HG02870 (cell line): ENCODE measurements at regions not wholly inside any gene's neighbourhood (a gene's known extent, or its start where the extent isn't known, plus 50 kb on each side); places are given as distances from the start of the nearest gene placed in this dataset.
A peak's percentile ranks its signal among the peaks of the same experiment; 100 is the strongest.

Source experiments
- ATAC-seq: cut with Tn5 transposase; IDR thresholded peaks from one replicate; pipeline ENCODE4 v1.9.1; 2021; ENCODE audit warnings: mild to moderate bottlenecking, moderate library complexity; ENCODE audit not compliant: unreplicated experiment

DNA sequence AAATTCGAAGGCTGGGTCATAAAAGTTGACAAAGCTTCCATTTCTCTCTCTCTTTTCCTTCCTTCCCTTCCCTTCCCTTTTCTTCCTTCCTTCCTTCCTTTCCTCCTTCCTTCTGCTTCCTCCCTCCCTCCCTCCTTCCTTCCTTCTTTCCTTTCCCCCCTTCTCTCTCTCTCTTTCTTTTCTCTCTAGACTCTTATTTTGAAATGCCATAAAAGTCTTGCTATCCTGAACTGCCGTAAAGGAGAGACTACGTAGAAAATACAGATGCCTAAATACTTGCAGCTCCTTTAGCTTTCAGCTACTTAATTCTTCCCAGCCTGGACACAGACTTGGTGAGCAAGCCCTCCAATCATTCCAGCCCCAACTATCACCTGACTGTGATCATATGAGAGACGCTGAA lies 1644.4 kb downstream of the FAM181B start:
- no peak for ATAC-seq

DNA sequence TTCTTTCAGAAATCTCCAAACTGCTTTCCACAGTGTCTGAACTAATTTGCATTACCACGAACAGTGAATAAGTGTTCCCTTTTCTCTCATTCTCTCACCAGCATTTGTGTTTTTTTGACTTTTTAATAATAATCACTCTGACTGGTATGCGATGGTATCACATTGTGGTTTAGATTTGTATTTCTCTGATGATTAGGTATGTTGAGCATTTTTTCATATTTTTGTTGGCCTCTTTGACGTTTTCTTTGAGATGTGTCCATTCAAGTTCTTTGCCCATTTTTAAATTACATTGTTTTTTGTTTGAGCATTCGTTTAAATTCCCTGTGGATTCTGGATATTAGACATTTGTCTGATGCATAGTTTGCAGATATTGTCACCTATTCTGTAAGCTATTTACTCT lies 1639.6 kb upstream of the TENM4 start:
- no peak for ATAC-seq

DNA sequence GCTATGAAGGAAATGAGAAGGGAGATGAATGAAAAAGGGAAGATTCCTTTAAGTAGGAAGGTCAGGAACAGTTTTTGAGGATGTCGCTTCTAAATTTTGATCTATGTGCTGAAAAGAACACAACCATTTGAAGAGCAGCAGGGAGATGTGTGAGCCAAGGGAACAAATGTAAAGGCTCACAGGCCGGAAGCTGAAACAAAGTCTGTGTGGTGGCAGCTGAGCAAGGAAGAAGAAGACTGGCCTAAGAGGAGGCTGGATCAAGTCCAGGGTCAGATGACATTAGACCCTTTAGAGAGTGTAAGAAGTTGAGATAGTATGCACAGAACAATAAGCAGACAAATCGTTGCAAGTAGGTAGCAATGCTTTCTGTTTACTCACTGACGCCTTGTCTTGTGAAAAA lies 1631.4 kb upstream of the TENM4 start:
- ATAC-seq = no peak

DNA sequence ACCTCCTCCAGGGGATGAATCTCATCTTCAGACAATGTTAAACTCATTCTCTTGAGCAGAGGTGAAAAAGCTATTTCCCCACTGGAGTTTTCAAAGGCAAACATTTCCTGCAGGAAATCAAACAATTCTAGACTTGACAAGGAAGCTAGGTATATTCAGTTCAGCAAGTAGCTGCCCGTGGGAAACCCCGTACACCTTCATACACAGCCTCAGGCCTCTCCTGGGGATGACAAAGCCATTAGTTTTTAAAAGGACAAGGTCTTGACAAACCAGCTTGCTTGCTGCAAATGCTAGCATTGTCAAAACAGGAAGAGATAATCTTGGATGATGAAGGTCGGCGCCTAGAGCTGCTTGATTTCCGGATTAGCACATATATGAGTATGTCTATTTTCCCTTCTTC lies 1630.8 kb upstream of the TENM4 start:
- ATAC-seq = no peak

DNA sequence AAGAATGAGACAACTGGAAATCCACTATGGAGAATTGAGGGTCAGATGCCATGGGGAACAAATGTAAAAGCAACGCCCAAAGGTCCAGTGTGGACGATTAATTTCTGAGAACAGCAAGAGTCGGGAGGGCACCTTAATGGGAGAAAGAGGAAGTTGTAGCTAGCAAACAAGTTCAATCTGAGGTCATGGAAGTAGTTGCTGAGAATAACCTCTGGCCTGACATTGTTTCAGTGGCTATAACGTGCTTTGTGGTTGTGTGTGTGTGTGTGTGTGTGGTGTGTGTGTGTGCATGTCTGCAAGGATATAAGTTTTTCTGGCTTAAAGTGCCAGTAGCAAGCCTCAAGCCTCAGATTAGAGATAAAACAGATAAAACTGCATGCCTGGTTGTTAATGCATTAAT lies 1630.1 kb upstream of the TENM4 start:
- ATAC-seq = peak; percentile 85

DNA sequence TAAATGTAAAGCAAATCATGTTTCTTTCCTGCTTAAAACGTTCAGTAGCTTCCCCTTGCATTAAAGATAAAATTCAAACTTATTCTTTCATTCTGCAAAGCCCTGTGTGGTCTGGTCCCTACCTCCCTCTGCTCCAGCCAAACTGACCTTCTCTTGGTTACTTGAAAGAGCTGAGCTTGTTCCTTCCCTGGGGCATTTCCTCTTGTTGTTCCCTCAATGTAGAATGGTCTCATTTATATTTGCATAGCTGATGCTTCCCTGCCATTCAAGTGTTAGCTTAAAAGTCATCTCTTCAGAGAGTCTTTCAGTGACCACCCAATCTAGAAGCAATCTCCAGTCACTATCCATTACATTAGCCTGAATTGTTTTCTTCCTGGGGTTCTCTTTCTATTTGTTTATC lies 1618.5 kb upstream of the TENM4 start:
- ATAC-seq = no peak

DNA sequence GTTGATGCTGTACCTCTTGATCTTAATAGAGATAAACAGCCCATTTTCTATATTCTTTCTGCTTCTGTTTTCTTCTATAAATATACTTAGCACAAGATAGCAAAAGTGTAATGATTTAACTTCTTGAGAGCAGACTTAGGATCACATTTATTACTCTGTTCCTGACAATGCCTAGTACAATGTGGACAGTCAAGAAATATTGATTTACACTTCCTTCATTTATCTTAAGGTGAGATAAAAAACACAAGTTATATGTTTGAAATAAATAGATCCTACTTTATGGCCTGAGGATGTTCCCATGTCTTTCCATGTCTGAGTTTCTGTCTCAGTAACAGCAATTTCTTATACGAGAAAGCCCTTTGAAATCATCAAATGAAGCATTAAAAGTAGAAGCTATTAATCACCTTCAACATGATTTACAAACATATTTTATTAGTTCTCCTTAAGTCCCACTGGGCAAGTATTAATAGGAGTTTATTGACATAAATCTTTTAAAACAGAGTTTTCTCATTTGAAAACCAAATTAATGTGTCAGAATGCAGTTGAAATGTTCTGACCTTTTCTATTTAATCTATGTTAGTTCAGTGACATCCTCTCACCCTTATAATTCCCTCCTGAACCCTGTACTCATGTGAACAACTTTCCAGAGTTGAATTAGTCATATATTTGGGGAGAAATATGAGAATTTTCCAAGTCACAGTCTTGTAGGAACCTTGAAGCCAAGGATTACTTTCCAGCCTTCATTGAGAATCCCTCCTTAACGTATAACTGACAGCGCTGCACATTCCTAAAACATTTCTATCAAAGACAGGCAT lies 1611.7 kb upstream of the TENM4 start:
- no peak for ATAC-seq

DNA sequence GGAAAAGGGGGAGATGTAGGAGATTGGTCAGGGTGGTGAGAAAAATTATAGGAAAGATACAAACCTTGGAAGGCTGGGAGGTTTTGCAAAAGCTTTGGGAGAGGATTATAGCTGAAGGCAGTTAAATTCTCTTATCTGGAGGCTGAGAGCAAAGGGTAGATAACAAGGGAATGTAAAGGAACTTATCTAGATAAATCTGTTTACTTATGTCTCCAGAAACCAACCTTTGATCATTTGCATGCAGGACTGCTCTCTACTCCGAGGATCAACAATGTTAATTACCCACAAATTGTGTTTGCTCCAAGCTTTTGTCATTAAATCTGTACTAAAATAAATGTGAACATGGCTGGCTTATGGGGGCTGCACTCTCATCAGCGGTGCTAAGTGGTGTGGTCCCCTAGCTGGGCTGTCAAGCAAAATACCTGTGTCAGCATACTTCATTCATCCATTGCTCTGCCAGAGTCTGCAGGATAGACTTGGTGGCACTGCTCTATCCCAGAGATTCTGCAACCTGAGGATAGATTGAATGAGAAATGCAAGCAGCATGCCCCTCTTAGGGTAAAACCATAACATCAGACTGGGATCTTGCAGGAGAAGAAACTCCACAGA lies 1599.2 kb upstream of the TENM4 start:
- ATAC-seq = no peak

DNA sequence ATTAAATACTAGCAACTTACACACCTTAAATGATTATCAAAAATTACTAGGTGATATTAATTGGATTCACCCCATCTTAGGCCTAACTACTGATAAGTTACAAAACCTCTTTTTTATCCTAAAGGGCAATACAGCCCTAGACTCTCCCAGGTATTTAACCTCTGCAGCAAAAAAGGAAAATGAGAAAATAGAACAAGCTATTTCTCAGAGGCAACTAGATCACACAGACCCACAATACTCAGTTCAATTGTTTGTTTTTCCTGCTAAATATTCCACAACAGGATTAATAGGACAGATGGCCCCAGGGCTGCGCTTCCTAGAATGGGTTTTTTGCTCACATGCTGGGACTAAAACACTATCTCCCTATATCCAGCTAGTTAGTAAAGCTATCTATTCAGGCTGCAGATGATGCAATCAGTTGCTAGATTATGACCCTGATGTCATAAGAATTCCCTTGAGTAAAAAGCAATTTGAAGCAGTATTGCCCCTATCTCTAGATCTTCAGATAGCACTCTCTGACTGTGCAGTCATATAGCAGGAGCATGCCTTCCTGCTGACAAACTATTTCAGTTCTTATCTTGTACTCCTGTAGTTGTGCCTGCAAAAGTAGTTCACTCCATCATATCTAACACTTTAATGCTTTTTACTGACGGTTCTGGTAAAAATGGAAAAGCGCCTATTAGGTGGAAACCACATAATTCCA lies 1595.5 kb upstream of the TENM4 start:
- ATAC-seq = no peak

DNA sequence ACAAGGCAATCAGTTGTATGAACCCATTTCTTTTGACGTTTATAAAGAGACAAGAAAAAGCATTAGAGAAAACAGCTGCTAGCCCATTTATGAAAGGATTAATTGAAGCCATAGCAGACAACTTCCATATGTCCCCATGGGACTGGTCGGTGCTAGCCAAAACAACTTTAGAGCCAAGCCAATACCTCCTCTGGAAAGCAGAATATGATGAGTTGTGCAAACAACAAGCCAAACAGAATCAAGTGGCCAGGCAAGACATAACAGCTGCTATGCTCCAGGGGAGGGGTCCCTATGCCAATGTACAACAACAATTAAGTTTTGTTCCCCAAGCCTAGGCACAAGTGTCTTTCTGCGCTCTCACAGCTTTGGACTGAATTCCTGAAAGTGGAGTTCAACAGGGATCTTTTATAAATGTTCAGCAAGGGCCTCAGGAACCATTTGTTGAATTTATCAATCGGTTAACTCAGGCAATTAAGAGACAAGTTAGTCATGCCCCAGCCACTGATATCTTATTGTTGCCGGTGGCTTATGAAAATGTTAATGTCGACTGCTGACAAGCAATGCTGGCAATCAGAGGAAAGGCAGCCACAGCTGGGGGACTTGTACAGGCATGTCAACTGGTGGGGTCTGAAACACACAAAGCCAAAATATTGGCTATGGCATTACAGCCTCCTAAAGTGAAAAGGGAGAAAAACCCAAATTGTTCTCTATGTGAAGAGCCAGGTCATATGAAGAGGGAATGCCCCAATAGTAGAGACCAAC lies 1593.1 kb upstream of the TENM4 start:
- ATAC-seq = no peak

DNA sequence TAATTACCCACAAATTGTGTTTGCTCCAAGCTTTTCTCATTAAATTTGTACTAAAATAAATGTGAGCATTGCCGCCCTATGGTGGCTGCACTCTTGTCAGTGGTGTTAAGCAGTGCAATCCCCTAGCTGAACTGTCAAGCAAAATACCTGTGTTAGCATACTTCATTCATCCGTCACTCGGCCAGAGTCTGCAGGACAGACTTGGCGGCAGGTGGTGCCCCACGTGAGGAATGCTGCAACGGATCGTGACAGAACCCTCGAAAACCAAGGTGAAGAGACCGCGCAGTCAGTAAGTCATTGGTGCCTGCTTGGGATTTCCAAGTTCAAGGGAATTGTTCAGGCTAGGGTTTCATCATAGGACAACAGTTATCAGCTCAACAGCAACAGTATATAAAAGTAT lies 1592.1 kb upstream of the TENM4 start:
- ATAC-seq = no peak

DNA sequence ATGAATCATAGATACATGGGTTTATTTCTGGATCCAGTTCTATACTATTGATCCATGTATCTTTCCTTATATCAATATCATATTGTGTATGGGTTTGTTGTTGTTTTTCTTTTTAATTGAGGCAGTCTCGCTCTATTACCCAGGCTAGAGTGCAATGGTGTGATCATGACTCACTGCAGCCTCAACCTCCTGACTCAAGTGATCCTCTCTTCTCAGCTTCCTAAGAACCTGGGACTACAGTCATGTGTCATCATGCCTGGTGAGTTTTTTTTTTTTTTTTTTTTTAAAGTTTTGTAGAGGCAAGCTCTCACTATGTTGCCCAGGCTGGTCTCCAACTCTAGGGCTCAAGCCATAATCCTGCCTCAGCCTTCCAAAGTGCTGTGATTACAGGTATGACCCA lies 1589.4 kb upstream of the TENM4 start:
- ATAC-seq = no peak

DNA sequence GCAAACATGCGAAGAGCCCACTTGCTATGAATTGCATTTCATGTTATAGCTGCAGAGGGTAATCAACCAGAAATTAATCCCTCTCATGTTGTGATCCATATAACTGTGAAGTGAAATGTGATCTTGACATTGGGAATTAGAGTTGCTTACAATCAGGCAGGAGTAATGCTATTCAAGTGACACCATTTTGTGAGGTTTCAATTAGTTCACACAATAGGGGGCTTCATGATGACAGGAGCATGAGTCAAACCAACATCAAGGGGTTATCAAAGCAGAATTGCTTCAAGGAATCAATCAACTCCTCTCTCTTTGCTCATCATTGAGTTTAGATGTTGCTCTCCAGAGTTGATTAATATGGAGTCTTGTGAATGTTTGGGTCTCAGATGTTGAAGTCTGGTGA lies 1585.2 kb upstream of the TENM4 start:
- ATAC-seq = no peak

DNA sequence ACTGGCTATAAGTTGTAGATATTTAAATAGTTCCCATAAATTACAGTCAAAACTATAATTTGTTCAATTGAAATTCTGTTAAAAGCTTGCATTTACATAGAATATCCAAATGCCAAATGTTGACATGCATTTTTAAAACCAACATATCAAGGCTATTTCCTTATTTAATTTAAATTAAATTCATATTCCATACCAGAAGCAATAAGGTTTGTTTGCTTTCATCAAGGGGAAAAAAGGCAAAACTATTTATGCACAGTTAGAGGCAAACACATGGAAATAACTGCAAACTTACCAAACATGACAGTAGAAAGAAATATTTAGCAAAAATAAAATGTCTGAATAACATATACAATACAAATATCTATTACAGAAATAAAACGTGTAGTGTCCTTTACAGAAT lies 1581.2 kb upstream of the TENM4 start:
- ATAC-seq = no peak

DNA sequence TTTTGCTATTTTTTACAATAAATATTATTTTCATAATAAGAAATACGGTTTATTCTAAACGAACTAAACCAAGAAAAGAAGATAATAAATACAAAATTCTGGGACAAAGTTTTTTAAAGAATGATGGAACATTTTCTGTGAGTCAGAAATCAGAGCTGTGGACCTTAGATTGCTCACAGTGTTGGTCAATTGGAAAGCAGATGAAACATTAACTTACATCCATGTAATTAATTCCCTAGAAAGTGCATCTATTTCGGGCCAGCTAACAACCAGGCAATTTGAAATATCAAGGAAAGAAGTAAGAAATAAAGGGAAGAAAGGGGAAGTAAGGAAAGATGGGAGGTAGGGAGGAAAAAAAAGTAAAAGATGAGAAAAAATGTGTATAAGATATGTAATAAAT lies 1569.8 kb upstream of the TENM4 start:
- ATAC-seq = no peak

DNA sequence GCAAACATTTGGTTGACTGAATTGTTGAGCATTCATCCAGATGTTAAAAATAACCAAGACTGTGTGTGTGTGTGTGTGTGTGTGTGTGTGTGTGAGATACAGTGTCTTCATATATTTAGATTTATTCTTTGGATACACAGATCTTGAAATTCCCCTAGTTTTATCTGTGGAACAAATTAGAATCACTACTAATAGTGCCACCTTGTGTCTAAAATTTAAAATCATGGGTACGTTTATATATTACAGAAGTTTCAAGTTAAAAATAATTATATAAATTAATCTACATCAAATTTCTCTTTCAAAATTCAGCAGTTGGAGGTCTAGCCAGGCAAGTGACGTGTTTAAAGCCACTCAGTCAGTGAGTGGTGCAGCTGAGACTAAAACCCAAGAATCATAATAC lies 1566.2 kb upstream of the TENM4 start:
- no peak for ATAC-seq

DNA sequence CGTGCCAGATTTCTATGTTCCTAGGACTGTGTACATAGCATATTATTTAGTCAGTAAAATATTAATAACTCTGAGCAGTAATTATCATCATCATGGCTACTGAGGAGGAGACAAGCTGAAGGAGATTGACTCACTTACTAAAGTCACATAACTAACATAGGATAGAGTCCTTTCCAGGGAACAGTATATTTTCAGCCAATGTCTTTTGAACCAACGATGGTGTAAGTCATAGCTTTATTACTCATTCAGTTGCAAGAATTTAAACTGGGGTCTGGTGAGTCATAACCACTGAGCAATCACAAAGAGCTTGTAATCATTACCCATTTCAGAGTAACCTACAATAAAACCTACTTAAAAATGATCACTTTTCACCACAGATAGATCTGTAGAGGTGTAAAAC lies 1564.8 kb upstream of the TENM4 start:
- ATAC-seq = no peak

DNA sequence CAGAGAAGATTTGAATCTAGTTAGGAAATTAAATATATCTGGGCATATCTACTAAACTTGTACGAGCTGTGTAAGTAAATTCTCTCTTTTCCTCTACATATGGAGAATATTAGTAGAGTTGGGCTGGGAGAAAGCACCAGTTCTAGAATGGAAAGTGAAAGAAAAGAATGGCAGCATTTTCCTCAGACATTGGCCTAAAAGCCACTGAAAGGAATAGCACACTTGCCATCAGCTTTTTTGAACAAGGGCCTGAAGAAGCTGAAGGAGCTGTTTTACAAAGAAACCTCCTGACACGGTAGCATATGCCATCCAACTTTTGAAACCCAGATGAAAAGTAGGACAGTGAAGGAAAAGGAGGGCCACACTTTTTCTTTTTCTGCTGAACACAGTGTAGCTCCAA lies 1563.7 kb upstream of the TENM4 start:
- no peak for ATAC-seq

DNA sequence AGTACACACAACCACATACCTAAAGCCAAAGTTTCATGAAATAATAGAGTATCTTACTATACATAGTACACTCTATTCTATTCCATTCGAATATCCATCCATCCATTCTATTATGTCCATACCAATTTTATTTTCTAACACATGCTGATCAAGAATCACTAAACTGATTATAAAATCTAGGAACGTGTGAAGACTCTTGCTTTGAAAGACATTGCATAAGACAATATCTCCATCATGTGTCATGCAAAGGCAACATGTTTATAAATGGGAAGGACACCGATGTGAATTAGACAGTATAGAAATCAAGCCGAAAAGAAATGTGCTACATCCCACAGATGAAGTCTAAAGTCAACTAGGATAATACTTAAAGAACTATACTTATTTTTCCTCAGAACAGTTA lies 1561.5 kb upstream of the TENM4 start:
- no peak for ATAC-seq

DNA sequence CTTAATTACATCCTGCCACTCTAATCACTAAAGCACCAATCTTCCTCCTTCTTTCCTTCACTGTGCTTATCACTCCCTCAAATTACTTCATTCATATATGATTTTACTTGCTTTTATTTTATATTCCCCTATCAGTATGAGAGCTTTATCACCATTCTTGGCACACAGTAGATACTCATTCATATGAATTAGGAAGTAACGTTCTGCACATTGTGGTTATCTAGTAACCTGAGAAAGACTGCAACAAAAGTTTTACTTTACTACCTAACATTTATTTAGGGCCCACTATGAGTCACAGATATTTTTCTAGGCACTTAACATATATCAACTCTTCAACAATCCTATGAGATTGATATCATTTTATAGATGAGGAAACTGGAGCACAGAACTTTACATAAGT lies 1559.9 kb upstream of the TENM4 start:
- ATAC-seq = no peak

DNA sequence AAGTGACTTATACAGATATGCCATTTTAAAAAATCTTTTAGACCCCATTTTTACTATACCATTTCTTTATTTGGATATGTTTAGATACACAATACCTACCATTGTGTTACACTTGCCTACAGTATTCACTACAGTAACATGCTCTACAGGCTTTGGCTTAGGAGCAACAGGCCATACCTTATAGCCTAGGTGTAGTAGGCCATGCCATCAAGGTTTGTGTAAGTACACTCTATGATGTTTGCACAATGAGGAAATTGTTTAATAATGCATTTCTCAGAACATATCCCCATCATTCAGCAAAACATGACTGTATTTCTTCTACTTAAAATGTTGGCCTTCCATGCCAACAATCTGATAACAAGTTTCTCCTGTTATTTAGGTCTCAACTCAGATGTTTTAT lies 1559.5 kb upstream of the TENM4 start:
- ATAC-seq = no peak

DNA sequence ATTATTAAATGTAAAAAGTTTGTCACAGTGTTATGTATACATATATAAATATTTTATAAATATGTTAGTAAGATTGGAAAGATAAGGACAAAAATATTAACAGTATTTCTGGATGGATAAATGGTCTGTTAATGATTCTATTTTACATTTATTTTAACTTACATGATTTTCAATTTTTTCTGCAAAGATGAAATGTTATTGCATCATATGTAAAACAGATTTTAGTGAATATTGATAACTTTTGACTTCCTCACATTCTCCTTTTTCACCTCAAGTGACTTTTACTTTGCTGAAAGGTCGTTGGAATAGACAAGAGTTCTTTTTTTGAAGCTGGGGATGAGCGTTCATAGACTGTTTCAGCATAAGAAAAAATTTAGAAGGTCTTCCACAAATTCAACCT lies 1554.7 kb upstream of the TENM4 start:
- no peak for ATAC-seq
